Choroid plexus epithelial cell (primary cell): ENCODE measurements at regions not wholly inside any gene's neighbourhood (a gene's known extent, or its start where the extent isn't known, plus 50 kb on each side); places are given as distances from the start of the nearest gene placed in this dataset.

Experiments used
- DNase-seq: peaks from one replicate; pipeline ENCODE4 v3.0.0-alpha.2; 2010; ENCODE audit warnings: low read depth
- H3K4me3 ChIP-seq: 2 replicates; pipeline ENCODE4 v1.5.1; 2011; ENCODE audit warnings: low read depth, mild to moderate bottlenecking, control low read depth, low read length, moderate library complexity
- TF ChIP-seq, protein P1 (sequence below): conservative IDR thresholded peaks from 2 replicates; pipeline ENCODE4 v1.5.1; 2011; ENCODE audit warnings: low read depth, mild to moderate bottlenecking, control low read depth, inconsistent platforms, low read length, moderate library complexity

DNA sequence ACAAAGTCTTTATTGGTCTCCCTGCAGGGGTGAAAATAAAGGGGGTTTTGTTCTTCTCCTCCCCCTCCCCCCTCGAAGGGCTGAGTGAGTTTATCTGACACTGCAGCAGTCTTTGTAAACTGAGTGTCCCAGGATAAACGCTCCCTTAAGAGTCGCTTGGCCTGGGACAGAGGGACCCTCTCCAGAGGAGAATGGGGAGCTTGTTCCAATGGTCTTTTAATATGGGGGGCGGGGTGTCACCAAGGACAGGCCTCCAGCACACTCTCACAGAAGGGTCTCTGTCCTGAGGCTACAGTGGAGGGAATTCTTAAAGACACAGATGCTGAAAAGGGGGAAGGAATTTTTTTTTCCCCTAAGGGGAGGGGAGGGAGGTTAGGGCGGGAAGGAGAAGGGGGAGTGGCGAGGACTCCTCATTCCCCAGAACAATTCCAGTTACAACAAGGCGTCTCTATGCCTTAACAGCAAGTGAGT, 455.5 kb downstream of the SOX9 start:
- TF ChIP-seq, protein P1, sequence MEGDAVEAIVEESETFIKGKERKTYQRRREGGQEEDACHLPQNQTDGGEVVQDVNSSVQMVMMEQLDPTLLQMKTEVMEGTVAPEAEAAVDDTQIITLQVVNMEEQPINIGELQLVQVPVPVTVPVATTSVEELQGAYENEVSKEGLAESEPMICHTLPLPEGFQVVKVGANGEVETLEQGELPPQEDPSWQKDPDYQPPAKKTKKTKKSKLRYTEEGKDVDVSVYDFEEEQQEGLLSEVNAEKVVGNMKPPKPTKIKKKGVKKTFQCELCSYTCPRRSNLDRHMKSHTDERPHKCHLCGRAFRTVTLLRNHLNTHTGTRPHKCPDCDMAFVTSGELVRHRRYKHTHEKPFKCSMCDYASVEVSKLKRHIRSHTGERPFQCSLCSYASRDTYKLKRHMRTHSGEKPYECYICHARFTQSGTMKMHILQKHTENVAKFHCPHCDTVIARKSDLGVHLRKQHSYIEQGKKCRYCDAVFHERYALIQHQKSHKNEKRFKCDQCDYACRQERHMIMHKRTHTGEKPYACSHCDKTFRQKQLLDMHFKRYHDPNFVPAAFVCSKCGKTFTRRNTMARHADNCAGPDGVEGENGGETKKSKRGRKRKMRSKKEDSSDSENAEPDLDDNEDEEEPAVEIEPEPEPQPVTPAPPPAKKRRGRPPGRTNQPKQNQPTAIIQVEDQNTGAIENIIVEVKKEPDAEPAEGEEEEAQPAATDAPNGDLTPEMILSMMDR = no peak
- no peak for DNase-seq
- H3K4me3 ChIP-seq = no peak overlapping the region

DNA sequence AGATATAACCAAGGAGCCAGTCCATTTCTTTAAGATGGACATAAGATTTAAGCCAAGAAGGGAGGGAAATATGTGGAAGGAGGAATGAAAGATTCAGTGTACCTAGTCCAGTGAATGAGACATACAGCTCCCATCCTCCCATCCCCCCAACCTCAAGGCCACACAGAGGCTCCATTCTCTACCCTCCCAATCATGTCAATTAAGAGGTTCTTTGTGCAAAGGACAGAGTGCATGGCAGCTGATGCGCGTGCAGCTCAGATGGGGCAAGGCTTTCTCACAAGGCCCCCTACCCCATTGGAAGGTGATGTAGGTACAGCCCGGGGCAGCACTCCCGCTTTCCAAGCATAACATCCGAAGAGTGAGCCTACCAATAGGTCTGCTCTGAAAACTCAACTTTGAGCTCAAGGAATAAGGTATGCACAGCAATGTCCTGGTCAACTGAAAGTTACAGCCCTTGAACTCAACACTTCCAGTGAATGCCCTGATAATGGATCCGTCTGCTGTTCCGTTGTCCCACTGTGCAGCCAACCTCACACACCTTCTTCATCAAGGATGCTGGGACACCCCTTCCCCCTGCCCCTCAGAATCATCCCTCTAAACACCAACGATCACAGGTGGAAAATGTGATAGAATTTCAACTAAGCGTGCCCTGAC, 458.1 kb downstream of the SOX9 start:
- H3K4me3 ChIP-seq = no peak overlapping the region
- TF ChIP-seq, protein P1 = no peak
- DNase-seq = no peak

DNA sequence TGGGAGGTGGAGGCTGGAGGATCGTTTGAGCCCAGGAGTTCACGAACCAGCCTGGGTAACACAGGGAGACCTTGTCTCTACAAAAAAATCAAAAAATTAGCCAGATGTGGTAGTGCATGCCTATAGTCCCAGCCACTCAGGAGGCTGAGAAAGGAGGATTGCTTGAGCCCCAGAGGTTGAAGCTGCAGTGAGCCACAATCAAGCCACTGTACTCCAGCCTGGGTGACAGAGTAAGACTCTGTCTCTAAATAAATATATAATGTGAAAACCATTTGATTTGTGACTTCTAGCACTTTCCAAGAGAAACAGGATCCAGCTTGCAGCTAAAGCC, 459.1 kb downstream of the SOX9 start:
- TF ChIP-seq, protein P1 = no peak
- H3K4me3 ChIP-seq = no peak overlapping the region
- DNase-seq = no peak

DNA sequence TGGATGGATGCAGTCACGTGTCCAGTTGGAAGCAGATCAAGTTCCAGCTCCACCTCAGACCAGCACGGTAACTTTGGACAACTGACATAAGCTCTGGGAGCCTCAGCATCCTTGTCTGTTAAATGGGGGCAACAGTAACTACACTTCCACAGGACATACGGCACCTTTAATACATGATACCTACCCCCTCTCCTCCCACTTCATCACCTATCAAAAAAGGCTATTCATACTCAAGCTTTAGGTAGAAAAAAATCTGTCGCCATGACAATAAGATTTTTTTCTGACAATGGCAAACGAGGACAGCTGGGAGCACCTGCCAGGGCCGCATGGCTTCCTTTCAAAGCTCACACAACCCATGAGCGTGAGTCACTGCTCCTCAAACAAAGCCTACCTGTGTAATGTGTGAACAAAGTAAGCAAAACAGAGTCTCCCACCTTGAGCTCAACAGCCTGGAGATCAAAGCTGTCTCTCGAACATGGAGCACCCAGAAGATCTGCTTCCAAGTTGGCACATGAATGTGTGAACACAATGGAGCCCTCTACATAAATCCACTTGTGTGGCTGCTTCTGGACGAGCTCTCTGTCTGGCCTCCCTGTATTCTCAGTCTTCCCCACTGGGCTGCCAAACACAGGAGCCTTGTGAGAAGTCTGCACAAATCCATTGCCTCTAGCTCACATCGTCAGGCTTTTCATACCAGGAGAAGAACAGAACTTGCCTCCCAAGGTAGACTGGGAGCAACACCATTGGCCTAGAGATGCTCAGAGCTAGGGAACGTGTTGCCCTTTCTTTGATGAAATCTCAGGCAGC, 459.7 kb downstream of the SOX9 start:
- TF ChIP-seq, protein P1 = no peak
- no peak for DNase-seq

DNA sequence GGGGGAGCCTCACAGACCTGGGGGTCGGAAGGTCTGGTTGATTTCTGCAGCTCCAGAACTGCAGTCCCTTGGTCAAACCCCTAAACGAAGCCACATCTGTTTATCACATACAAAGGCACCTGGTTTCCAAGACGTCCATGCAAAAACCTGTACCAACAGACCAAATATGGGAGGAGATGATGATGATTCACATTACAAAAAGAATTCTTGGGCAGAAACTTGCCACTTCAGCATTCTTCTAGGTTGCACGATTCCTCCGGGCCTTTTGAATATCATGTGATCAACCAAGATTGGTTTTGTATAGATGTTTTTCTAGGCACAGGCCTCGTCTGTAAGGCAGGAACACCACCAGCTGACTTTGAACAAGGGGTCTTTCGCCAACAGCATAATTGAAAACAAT, 466.3 kb downstream of the SOX9 start:
- peak; percentile 59 for DNase-seq
- TF ChIP-seq, protein P1 = no peak
- no peak overlapping the region for H3K4me3 ChIP-seq

More for the DNA sequence above, 459.7 kb downstream of the SOX9 start:
- H3K4me3 ChIP-seq = no peak overlapping the region

DNA sequence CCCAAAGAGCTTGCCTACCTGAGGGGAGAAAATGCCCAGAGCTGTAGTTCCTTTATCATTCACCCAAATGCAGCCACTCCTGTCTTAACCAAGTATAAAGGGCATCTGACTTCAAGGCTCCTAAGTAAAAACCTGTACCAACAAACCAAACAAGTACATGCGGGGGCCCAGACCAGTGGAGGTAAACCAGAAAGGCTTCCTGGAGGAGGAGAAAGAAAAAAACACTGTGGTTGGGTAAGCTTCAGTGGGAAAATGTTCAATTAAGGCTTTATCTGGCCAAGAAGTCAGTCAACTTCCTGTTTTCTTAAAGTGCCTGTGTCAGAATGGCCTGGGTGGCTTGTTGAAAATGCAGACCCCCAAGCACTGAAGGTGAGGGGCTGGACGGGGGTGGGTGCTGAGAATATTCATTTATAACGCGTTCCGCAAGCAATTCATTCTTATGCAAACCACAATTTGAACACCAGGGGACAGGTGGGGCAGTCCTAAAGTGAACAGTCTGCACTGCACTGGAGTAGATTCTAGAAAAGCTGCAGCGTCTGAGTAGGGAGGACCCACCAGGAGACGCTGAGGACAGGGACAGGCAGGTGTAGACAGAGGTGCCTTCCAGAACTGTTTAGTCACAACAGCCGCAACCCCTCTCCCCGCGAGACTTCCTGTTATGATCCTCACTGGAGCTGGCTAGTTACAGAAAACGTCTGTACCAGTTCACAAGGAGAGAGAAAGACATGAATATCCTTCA, 467.1 kb downstream of the SOX9 start:
- TF ChIP-seq, protein P1 = peak; percentile 44
- DNase-seq = peak; percentile 68
- peak overlapping the region; percentile 32 for H3K4me3 ChIP-seq
